Large intestine (tissue), 3 donors: ENCODE measurements at regions not wholly inside any gene's neighbourhood (a gene's known extent, or its start where the extent isn't known, plus 50 kb on each side); places are given as distances from the start of the nearest gene placed in this dataset.

ENCODE experiments used
- DNase-seq, 2 donors: peaks; one replicate each; pipeline versions ENCODE4 v3.0.0 to v3.0.0-alpha.2; 2013
- H3K27ac ChIP-seq: one replicate; pipeline ENCODE4 v1.5.1; 2013; ENCODE audit warnings: low read length
- H3K27me3 ChIP-seq: 2 replicates; pipeline ENCODE4 v1.6.1; 2013; ENCODE audit warnings: low read length; ENCODE audit not compliant: control insufficient read depth, insufficient read depth
- H3K36me3 ChIP-seq: 2 replicates; pipeline ENCODE4 v1.6.1; 2013; ENCODE audit warnings: low read length; ENCODE audit not compliant: control insufficient read depth, insufficient read depth
- H3K4me1 ChIP-seq: one replicate; pipeline ENCODE4 v1.6.1; 2013; ENCODE audit warnings: low read length; ENCODE audit not compliant: control insufficient read depth, insufficient read depth
- H3K4me3 ChIP-seq: one replicate; pipeline ENCODE4 v1.5.1; 2013; ENCODE audit warnings: low read length
- H3K9me3 ChIP-seq: one replicate; pipeline ENCODE4 v1.6.1; 2013; ENCODE audit warnings: mild to moderate bottlenecking, low read depth, low read length, moderate library complexity; ENCODE audit not compliant: control insufficient read depth
- WGBS: methylation state at CpG from one replicate; pipeline ENCODE4 v1.1.5; 2013; ENCODE audit warnings: low lambda C conversion rate; ENCODE audit not compliant: insufficient coverage; 5-methylcytosine and 5-hydroxymethylcytosine counted together

GRCh38 chr7:121546632-121547543 is 150.8 kb upstream of the FAM3C start:
- Histone ChIP-seq H3K9me3 (peaks cover 4% of the 10 kb centered on the region), H3K36me3 (no peaks in the 10 kb centered on the region), H3K4me1 (no peaks in the 10 kb centered on the region), H3K4me3 (no peak overlapping the region), H3K27me3 (no peaks in the 10 kb centered on the region), H3K27ac (no peak overlapping the region)
- WGBS = 61% methylated on average over 2 of the region's 4 CpGs
- DNase-seq = no peak

DNA sequence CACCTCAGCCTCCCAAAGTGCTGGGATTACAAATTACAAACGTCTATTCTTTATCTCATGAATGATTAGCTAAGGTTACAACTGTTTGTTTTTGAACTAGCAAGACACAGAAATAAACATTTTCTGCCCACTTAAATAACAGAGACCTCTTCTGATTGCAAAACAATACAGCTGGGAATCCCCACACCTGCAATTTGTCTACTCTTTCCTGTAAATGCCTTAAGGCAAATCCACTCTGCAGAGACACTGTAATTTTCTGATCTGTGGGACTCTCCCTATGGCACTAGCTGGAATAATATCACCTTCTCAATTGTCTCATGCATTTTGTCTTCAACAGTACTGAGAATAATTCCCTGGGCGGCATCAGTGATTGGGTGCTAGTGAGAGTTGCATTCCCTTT is 149.3 kb upstream of the FAM3C start:
- H3K9me3 ChIP-seq = peaks cover 4% of the 10 kb centered on the region
- WGBS = no CpG with 5 or more reads among the region's 2 CpGs
- H3K27ac ChIP-seq = no peak overlapping the region
- no peak for DNase-seq
- H3K4me1 ChIP-seq = no peaks in the 10 kb centered on the region
- H3K27me3 ChIP-seq = no peaks in the 10 kb centered on the region
- no peak overlapping the region for H3K4me3 ChIP-seq
- H3K36me3 ChIP-seq = no peaks in the 10 kb centered on the region

GRCh38 chr7:121544726-121545125 is 148.6 kb upstream of the FAM3C start:
- Histone ChIP-seq H3K4me3 (no peak overlapping the region), H3K36me3 (no peaks in the 10 kb centered on the region), H3K27me3 (no peaks in the 10 kb centered on the region), H3K9me3 (peaks cover 4% of the 10 kb centered on the region), H3K27ac (no peak overlapping the region), H3K4me1 (no peaks in the 10 kb centered on the region)
- DNase-seq = no peak
- 80% methylated on average over 2 of the region's 2 CpGs for WGBS

DNA sequence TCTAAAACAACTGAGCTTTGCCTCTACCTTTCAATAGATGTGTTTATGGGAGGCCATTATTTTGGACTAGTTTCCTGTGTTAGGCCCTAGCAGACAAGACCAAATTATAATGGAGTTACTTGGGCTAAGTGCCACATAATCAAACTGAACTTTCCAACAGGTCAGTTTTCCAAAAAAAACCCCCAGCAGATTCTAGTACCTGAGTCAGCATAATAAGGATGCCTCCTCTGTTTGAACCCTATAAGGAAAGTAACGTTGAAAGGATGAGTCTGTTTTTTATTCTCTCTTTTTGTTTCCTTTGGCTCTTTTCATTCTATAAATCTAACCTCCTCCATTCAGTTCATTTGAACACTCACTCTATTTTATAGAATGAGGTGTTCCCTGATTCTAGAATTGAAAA is 148.1 kb upstream of the FAM3C start:
- no peak for DNase-seq
- Histone ChIP-seq H3K4me1 (no peaks in the 10 kb centered on the region), H3K4me3 (no peak overlapping the region), H3K36me3 (no peaks in the 10 kb centered on the region), H3K27ac (no peak overlapping the region), H3K27me3 (no peaks in the 10 kb centered on the region), H3K9me3 (peaks cover 4% of the 10 kb centered on the region)
- WGBS = 100% methylated on average over 1 of the region's 1 CpG

- H3K36me3 ChIP-seq = no peaks in the 10 kb centered on the region
- H3K27ac ChIP-seq = no peak overlapping the region
- peaks cover 4% of the 10 kb centered on the region for H3K9me3 ChIP-seq
- H3K4me1 ChIP-seq = no peaks in the 10 kb centered on the region
- H3K4me3 ChIP-seq = no peak overlapping the region
- H3K27me3 ChIP-seq = no peaks in the 10 kb centered on the region
- no peak for DNase-seq
- WGBS = no CpG with 5 or more reads among the region's 1 CpG
These were observed 145.3 kb upstream of the FAM3C start for GRCh38 chr7:121541457-121541856.

DNA sequence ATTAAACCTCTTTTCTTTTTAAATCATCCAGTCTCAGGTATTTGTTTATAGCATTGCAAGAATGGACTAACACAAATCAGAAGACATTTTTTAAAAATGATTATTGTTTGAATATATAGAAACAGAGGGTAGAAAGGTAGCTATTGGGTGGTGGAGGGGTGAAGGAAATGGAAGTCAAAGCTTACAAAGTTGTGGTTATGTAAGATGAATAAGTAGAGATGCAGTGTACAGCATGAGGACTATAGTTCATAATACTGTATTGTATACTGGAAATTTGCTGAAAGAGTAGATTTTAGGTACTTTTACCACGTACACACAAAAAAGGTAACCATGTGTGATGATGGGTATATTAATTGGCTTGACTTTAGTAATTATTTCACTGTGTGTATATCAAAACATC is 144.0 kb upstream of the FAM3C start:
- no peak overlapping the region for H3K4me3 ChIP-seq
- H3K9me3 ChIP-seq = peaks cover 2% of the 10 kb centered on the region
- no peaks in the 10 kb centered on the region for H3K36me3 ChIP-seq
- WGBS = no CpG with 5 or more reads among the region's 1 CpG
- DNase-seq = no peak
- no peak overlapping the region for H3K27ac ChIP-seq
- H3K4me1 ChIP-seq = no peaks in the 10 kb centered on the region
- no peaks in the 10 kb centered on the region for H3K27me3 ChIP-seq

- Histone ChIP-seq H3K27me3 (no peaks in the 10 kb centered on the region), H3K27ac (no peak overlapping the region), H3K4me1 (no peaks in the 10 kb centered on the region), H3K9me3 (no peaks in the 10 kb centered on the region), H3K4me3 (no peak overlapping the region), H3K36me3 (no peaks in the 10 kb centered on the region)
- no peak for DNase-seq
- WGBS = 33% methylated on average over 1 of the region's 1 CpG
These were observed 140.9 kb upstream of the FAM3C start for GRCh38 chr7:121537031-121537430.

DNA sequence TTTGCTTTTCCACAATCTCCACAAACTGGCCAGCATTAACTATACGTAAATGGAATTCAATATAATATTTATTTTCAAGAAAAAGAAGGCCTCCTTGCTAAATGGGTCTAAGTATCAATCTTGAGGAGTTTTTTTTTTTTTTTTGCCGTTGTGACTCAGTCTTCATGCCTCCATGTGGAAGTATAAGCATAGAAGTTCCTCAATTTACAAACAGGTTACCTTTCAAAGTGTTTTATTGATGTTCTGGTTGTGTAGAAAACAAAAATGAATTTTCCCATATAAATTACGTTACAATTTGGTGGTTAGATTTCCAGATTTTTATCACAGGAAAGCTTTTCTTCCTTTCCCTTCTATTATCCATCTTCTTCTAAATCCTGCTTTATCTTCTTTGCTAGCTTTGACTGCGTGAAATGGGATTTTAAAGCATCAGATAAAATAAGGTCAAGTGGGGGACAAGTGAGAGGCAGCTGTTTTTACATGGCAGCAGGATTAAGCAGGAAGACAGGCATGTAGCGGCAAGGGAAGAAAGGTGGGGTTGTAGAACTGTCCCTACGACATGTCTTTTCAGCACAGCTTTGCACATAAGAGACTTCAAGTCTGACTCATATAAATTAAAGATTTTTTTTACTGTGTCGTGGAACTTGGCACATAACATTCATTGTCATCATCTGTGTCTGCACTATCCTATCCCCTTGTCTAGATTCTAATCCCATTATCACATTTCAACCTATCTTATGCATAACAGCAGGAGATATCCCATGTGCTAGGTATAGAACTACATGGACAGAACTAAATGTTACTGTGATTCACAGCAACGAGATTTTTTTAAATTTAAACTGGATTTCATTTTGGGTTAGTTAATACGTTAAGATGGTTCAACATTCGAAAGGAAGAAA is 135.3 kb upstream of the FAM3C start:
- no peak for DNase-seq
- H3K36me3 ChIP-seq = no peaks in the 10 kb centered on the region
- 92% methylated on average over 4 of the region's 10 CpGs for WGBS
- H3K9me3 ChIP-seq = no peaks in the 10 kb centered on the region
- H3K27me3 ChIP-seq = no peaks in the 10 kb centered on the region
- H3K27ac ChIP-seq = no peak overlapping the region
- H3K4me1 ChIP-seq = no peaks in the 10 kb centered on the region
- H3K4me3 ChIP-seq = no peak overlapping the region

DNA sequence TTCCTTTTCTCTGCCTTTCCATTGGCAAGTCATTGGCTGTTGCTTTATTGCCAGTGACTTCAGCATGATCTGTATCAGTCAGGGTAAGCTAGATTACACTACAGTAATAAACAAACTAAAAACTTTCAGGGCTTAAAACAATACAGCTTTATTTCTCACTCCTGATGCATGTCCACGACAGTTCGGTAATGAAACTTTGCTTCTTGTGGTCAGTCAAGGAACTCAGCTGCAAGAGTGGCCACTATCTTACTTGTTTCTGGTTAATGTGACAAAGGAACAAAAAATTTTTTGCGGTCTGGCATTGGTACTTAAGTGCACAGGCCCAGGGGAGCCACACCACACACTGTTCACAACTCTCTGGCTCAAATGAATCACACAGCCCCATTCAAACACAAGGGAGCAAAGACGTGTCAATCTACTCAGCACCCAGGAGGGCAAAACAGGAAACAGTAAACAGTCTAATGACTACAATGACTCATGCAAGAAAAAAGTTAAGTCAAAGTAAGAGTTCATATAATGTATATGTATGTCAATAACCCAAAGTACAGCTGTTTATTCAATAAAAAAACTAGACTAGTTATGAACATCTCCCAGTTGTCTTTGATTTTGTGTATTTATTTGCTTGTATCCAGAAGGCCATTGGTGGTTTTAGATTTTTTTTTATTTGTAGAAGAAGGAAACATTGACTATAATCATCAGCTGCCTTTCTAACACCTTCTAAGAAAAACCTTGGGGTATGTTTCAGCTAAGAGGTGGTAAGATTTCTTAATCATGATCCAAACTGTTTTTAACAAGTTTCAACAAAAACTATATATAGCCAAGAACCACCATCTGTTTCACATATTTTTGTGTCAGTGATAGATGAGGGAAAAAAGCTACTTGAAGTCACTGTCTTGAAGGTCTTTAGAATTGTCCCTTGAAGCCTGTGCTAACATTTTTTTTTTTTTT is 134.4 kb upstream of the FAM3C start:
- no peaks in the 10 kb centered on the region for H3K4me1 ChIP-seq
- 100% methylated on average over 1 of the region's 4 CpGs for WGBS
- peak in 1 of 2 donors; percentile 16 for DNase-seq
- H3K27me3 ChIP-seq = no peaks in the 10 kb centered on the region
- no peak overlapping the region for H3K4me3 ChIP-seq
- no peaks in the 10 kb centered on the region for H3K36me3 ChIP-seq
- no peak overlapping the region for H3K27ac ChIP-seq
- no peaks in the 10 kb centered on the region for H3K9me3 ChIP-seq

GRCh38 chr7:121529003-121529402 is 132.9 kb upstream of the FAM3C start:
- 94% methylated on average over 3 of the region's 3 CpGs for WGBS
- no peaks in the 10 kb centered on the region for H3K9me3 ChIP-seq
- DNase-seq = no peak
- no peaks in the 10 kb centered on the region for H3K36me3 ChIP-seq
- H3K4me1 ChIP-seq = no peaks in the 10 kb centered on the region
- H3K27me3 ChIP-seq = no peaks in the 10 kb centered on the region
- no peak overlapping the region for H3K4me3 ChIP-seq
- H3K27ac ChIP-seq = no peak overlapping the region
